ENCODE measurements at regions not wholly inside any gene's neighbourhood (a gene's known extent, or its start where the extent isn't known, plus 50 kb on each side); places are given as distances from the start of the nearest gene placed in this dataset.

DNA sequence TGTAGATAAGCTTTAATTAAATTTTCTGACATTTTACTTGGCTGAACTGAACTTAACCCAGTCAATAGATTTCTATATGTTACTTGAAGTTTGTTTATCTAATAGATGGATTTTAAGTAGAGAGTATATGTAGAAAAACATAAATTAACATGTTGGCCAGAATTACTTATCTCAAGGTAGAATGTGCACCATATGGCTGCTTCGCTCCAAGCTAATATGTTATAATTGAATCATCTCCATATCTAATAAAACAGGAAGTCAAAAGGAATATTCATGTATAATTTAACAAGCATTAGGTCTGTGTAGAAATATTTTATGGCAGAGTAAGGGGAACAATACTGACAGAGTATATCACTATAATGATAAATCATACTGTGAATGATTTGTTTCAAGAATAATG lies 650.7 kb upstream of the ALCAM start:
- TF ChIP-seq POLR2A (IDR thresholded peaks at IDR 0.05; ENCODE audit: low read length): no peak
- no peak for TF ChIP-seq GATA1 (IDR thresholded peaks at IDR 0.05; ENCODE audit: low read depth, low read length)
